CD14-positive monocyte (primary cell): ENCODE measurements at regions not wholly inside any gene's neighbourhood (a gene's known extent, or its start where the extent isn't known, plus 50 kb on each side); places are given as distances from the start of the nearest gene placed in this dataset.
"Not testable (repeated sequence)": the region's sequence is repeated elsewhere in the genome, so short reads cannot be mapped to it uniquely, and the experiment has no call there.

Experiments used
- DNase-seq, 3 donors: peaks; one replicate each; pipeline ENCODE4 v3.0.0-alpha.2; 2011 to 2022
- H2AFZ ChIP-seq: 2 replicates; pipeline ENCODE4 v1.6.0; 2012; ENCODE audit warnings: mild to moderate bottlenecking, low read depth, low read length, inconsistent platforms; ENCODE audit not compliant: insufficient read depth, poor library complexity, severe bottlenecking
- H3K27ac ChIP-seq, 2 donors: 1 replicate in 1 of 2; 2 replicates in 1 of 2; pipeline ENCODE4 v1.5.1; 2012 to 2013; ENCODE audit warnings: low read length in 2 of 2, control low read depth in 1 of 2, inconsistent platforms in 1 of 2, low read depth in 1 of 2, mild to moderate bottlenecking in 1 of 2
- H3K27me3 ChIP-seq, 2 donors: one replicate each; pipeline versions ENCODE4 v1.6.0 to v1.6.1; 2011 to 2013; ENCODE audit warnings: low read length in 2 of 2; ENCODE audit not compliant: control insufficient read depth in 2 of 2, insufficient read depth in 2 of 2
- H3K36me3 ChIP-seq, 2 donors: replicated peaks in 1 of 2; 1 replicate in 1 of 2; 2 replicates in 1 of 2; pipeline versions ENCODE4 v1.5.1 to v1.6.1; 2012 to 2013; ENCODE audit warnings: low read length in 2 of 2, control low read depth in 1 of 2, inconsistent platforms in 1 of 2, mild to moderate bottlenecking in 1 of 2; ENCODE audit not compliant: insufficient read depth in 2 of 2, control insufficient read depth in 1 of 2
- H3K4me1 ChIP-seq, 2 donors: 1 replicate in 1 of 2; 2 replicates in 1 of 2; pipeline versions ENCODE4 v1.5.1 to v1.6.1; 2012 to 2013; ENCODE audit warnings: low read length in 2 of 2, control low read depth in 1 of 2, inconsistent platforms in 1 of 2, mild to moderate bottlenecking in 1 of 2, moderate library complexity in 1 of 2; ENCODE audit not compliant: insufficient read depth in 2 of 2, control insufficient read depth in 1 of 2
- H3K4me2 ChIP-seq: replicated peaks from 2 replicates; pipeline ENCODE3; 2012; ENCODE audit warnings: low read length, moderate library complexity, mild to moderate bottlenecking; ENCODE audit not compliant: poor library complexity, severe bottlenecking; ENCODE audit errors: extremely low read depth
- H3K4me3 ChIP-seq, 3 experiments: fragments of 200-600 bp in 1 of 3; sonication (generic) in 1 of 3; replicated peaks in 1 of 3; 1 replicate in 2 of 3; 2 replicates in 1 of 3; pipeline ENCODE4 v1.5.1; 2011 to 2013; ENCODE audit warnings: low read length in 3 of 3, mild to moderate bottlenecking in 3 of 3, control low read depth in 2 of 3, low read depth in 2 of 3, inconsistent platforms in 1 of 3, moderate library complexity in 1 of 3
- H3K79me2 ChIP-seq: 2 replicates; pipeline ENCODE4 v1.6.0; 2012; ENCODE audit warnings: mild to moderate bottlenecking, control low read depth, inconsistent platforms, low read length, moderate library complexity; ENCODE audit not compliant: insufficient read depth
- H3K9ac ChIP-seq: 2 replicates; pipeline ENCODE4 v1.6.0; 2017; ENCODE audit warnings: low read length, mild to moderate bottlenecking; ENCODE audit not compliant: insufficient read depth, poor library complexity, severe bottlenecking
- H3K9me3 ChIP-seq, 2 donors: replicated peaks in 1 of 2; 1 replicate in 1 of 2; 2 replicates in 1 of 2; pipeline versions ENCODE4 v1.5.1 to v1.6.1; 2012 to 2013; ENCODE audit warnings: low read length in 2 of 2, control low read depth in 1 of 2; ENCODE audit not compliant: control insufficient read depth in 1 of 2, insufficient read depth in 1 of 2
- H4K20me1 ChIP-seq: 2 replicates; pipeline ENCODE4 v1.6.0; 2012; ENCODE audit warnings: mild to moderate bottlenecking, low read length, control low read depth, moderate library complexity; ENCODE audit not compliant: insufficient read depth
- H3K27ac Mint-ChIP-seq, 7 donors: one replicate each; pipeline ENCODE4 v1.8.0; 2020; ENCODE audit warnings: mild to moderate bottlenecking in 7 of 7, mixed read lengths in 7 of 7, moderate library complexity in 6 of 7, inconsistent platforms in 2 of 7
- H3K27me3 Mint-ChIP-seq, 3 donors: one replicate each; pipeline ENCODE4 v1.8.0; 2021 to 2022; ENCODE audit warnings: low read depth in 3 of 3, mild to moderate bottlenecking in 3 of 3, mixed read lengths in 3 of 3, moderate library complexity in 3 of 3, inconsistent platforms in 1 of 3
- H3K36me3 Mint-ChIP-seq, 2 donors: one replicate each; pipeline ENCODE4 v1.8.0; 2020; ENCODE audit warnings: mixed read lengths in 2 of 2, inconsistent platforms in 1 of 2, mild to moderate bottlenecking in 1 of 2
- H3K4me1 Mint-ChIP-seq: one replicate; pipeline ENCODE4 v1.8.0; 2020; ENCODE audit warnings: mild to moderate bottlenecking, mixed read lengths
- H3K4me3 Mint-ChIP-seq, 2 donors: one replicate each; pipeline ENCODE4 v1.8.0; 2020; ENCODE audit warnings: mild to moderate bottlenecking in 2 of 2, mixed read lengths in 2 of 2, moderate library complexity in 1 of 2
- H3K9me3 Mint-ChIP-seq, 7 donors: one replicate each; pipeline ENCODE4 v1.8.0; 2020 to 2022; ENCODE audit warnings: mixed read lengths in 7 of 7, mild to moderate bottlenecking in 6 of 7, moderate library complexity in 6 of 7, inconsistent platforms in 2 of 7
- WGBS: methylation state at CpG from one replicate; pipeline ENCODE4 v1.1.5; 2013; ENCODE audit warnings: missing lambda C conversion rate; ENCODE audit not compliant: insufficient coverage; 5-methylcytosine and 5-hydroxymethylcytosine counted together
- intact Hi-C, 2 donors: fragments of 100-400 bp; cut with micrococcal nuclease; formaldehyde crosslinking; loops; one replicate each; pipeline versions ENCODE4 v1.15.0 to v1.15.1; 2023
- TF ChIP-seq, protein P1 (sequence below): fragments of 200-600 bp; IDR thresholded peaks from one replicate; pipeline ENCODE4 v1.8.0; 2022; ENCODE audit warnings: antibody characterized with exemption, mild to moderate bottlenecking

DNA sequence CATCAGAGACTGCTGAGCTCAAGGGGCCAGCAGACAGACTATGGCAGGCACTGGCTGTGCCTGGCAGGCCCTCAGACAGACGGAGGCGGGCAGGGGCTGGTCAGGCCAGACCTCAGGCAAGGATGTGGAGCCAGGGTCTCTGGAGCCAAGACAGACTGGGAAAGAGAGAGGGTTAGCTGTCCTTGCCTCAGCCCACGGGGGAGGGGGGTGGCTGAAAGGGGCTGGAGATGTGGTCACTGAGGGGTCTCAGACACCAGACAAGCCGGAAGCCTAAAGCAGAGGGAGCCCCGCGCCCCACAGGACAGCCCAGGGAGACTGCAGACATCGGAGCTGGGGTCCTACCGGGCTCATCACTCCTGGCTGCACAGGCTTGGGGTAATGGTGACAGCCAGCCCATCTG lies 141.2 kb upstream of the FOXD4L5 start:
- peaks cover 30 to 72% (median 52%) of the 10 kb centered on the region in 7 donors for H3K9me3 Mint-ChIP-seq
- no peaks in the 10 kb centered on the region for H3K36me3 Mint-ChIP-seq
- Histone ChIP-seq H4K20me1 (no peaks in the 10 kb centered on the region), H3K36me3 (no peaks in the 10 kb centered on the region), H3K27me3 (no peaks in the 10 kb centered on the region), H3K9ac (no peak overlapping the region), H2AFZ (no peak overlapping the region), H3K79me2 (no peaks in the 10 kb centered on the region), H3K27ac (no peak overlapping the region), H3K4me1 (no peaks in the 10 kb centered on the region), H3K4me3 (no peak overlapping the region), H3K4me2 (no peak overlapping the region), H3K9me3 (peaks cover 52 to 80% of the 10 kb centered on the region in 2 donors)
- H3K27ac Mint-ChIP-seq = no peak overlapping the region
- H3K4me1 Mint-ChIP-seq = no peaks in the 10 kb centered on the region
- DNase-seq = no peak
- intact Hi-C loops = no loop called here
- no peak overlapping the region for H3K4me3 Mint-ChIP-seq
- 83% methylated on average over 8 of the region's 8 CpGs for WGBS
- H3K27me3 Mint-ChIP-seq = peaks cover 0 to 2% (median 0%) of the 10 kb centered on the region in 3 donors
- TF ChIP-seq, protein P1, sequence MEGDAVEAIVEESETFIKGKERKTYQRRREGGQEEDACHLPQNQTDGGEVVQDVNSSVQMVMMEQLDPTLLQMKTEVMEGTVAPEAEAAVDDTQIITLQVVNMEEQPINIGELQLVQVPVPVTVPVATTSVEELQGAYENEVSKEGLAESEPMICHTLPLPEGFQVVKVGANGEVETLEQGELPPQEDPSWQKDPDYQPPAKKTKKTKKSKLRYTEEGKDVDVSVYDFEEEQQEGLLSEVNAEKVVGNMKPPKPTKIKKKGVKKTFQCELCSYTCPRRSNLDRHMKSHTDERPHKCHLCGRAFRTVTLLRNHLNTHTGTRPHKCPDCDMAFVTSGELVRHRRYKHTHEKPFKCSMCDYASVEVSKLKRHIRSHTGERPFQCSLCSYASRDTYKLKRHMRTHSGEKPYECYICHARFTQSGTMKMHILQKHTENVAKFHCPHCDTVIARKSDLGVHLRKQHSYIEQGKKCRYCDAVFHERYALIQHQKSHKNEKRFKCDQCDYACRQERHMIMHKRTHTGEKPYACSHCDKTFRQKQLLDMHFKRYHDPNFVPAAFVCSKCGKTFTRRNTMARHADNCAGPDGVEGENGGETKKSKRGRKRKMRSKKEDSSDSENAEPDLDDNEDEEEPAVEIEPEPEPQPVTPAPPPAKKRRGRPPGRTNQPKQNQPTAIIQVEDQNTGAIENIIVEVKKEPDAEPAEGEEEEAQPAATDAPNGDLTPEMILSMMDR = no peak

GRCh38 chr9:65425183-65425582 lies 140.2 kb upstream of the FOXD4L5 start:
- H3K27ac Mint-ChIP-seq, H3K4me1 Mint-ChIP-seq, H2AFZ ChIP-seq, H3K4me3 ChIP-seq, H3K27me3 ChIP-seq, H3K4me1 ChIP-seq, H3K4me2 ChIP-seq, H3K36me3 Mint-ChIP-seq, H3K36me3 ChIP-seq, H3K27me3 Mint-ChIP-seq, H3K9ac ChIP-seq, H3K27ac ChIP-seq, H4K20me1 ChIP-seq, intact Hi-C loops, H3K4me3 Mint-ChIP-seq, DNase-seq, H3K79me2 ChIP-seq: not testable (repeated sequence)
- H3K9me3 Mint-ChIP-seq = peaks cover 28 to 68% (median 50%) of the 10 kb centered on the region in 7 donors
- H3K9me3 ChIP-seq = peaks cover 49 to 75% of the 10 kb centered on the region in 2 donors
- WGBS = 53% methylated on average over 5 of the region's 5 CpGs

DNA sequence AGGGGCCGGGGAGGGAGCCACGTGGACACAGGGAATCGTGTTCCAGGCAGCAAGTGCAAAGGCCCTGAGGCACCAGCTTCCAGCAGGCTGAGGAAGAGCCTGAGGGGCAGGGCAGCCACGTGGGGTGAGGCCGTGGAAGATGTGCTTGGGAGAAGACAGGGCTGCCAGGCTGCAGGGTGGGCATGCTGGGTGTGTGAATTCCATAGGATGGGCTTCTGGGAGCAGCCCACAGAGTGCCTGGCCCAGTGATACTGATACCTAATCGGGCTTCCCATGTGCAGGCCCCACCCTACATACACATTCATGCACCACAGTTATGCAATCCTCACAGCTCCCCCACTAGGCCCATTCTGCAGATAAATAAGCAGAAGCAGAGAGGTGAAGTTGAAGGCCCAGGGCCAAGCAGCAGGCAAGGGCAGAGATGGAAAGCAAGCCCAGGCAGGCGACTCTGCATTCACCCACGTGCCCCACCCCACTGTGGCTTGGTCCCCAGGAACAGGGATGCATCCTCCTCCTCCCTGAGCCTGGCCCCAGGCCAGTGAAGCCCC lies 139.5 kb upstream of the FOXD4L5 start:
- H3K36me3 Mint-ChIP-seq, H3K4me2 ChIP-seq, H3K36me3 ChIP-seq, H4K20me1 ChIP-seq, H3K27ac ChIP-seq, H3K4me3 ChIP-seq, H3K4me3 Mint-ChIP-seq, H3K27me3 Mint-ChIP-seq, H3K4me1 Mint-ChIP-seq, H3K9ac ChIP-seq, DNase-seq, H2AFZ ChIP-seq, H3K27ac Mint-ChIP-seq, intact Hi-C loops, H3K27me3 ChIP-seq, H3K79me2 ChIP-seq, H3K4me1 ChIP-seq: not testable (repeated sequence)
- 91% methylated on average over 5 of the region's 8 CpGs for WGBS
- peaks cover 30 to 63% (median 43%) of the 10 kb centered on the region in 7 donors for H3K9me3 Mint-ChIP-seq
- H3K9me3 ChIP-seq = peaks cover 43 to 71% of the 10 kb centered on the region in 2 donors

- H2AFZ ChIP-seq, H3K4me2 ChIP-seq, H3K9ac ChIP-seq, H3K4me1 ChIP-seq, H3K4me1 Mint-ChIP-seq, DNase-seq, H3K79me2 ChIP-seq, H3K36me3 ChIP-seq, H3K27ac Mint-ChIP-seq, H3K27ac ChIP-seq, H3K4me3 Mint-ChIP-seq, intact Hi-C loops, H3K36me3 Mint-ChIP-seq, H3K4me3 ChIP-seq, H3K27me3 Mint-ChIP-seq, H4K20me1 ChIP-seq, H3K27me3 ChIP-seq: not testable (repeated sequence)
- peaks cover 42 to 67% of the 10 kb centered on the region in 2 donors for H3K9me3 ChIP-seq
- H3K9me3 Mint-ChIP-seq = peaks cover 28 to 56% (median 41%) of the 10 kb centered on the region in 7 donors
- 84% methylated on average over 17 of the region's 18 CpGs for WGBS
These were observed 138.9 kb upstream of the FOXD4L5 start for GRCh38 chr9:65423691-65424436.
